ENCODE measurements at regions not wholly inside any gene's neighbourhood (a gene's known extent, or its start where the extent isn't known, plus 50 kb on each side); places are given as distances from the start of the nearest gene placed in this dataset.

GRCh38 chr17:79255456-79255855, 180.8 kb downstream of the ENGASE start:
- no peak for FAIRE-seq
- no peak for DNase-seq (ENCODE audit: low spot score)

- DNase-seq (ENCODE audit: low spot score) (no peak), FAIRE-seq (no peak)
These were observed 180.4 kb downstream of the ENGASE start for GRCh38 chr17:79255046-79255445.

GRCh38 chr17:79252886-79253285, 178.3 kb downstream of the ENGASE start:
- FAIRE-seq (no peak), DNase-seq (ENCODE audit: low spot score) (no peak)

GRCh38 chr17:79251824-79252223, 177.2 kb downstream of the ENGASE start:
- FAIRE-seq (no peak), DNase-seq (ENCODE audit: low spot score) (no peak)

- DNase-seq (ENCODE audit: low spot score) (no peak), FAIRE-seq (no peak)
These were observed 175.4 kb downstream of the ENGASE start for GRCh38 chr17:79249929-79250521.

- no peak for DNase-seq (ENCODE audit: low spot score)
- FAIRE-seq = no peak
These were observed 174.3 kb downstream of the ENGASE start for GRCh38 chr17:79248843-79249493.

- DNase-seq (ENCODE audit: low spot score) (no peak), FAIRE-seq (no peak)
These were observed 171.9 kb downstream of the ENGASE start for GRCh38 chr17:79246225-79247190.

- DNase-seq (ENCODE audit: low spot score) (no peak), FAIRE-seq (no peak)
These were observed 170.0 kb downstream of the ENGASE start for GRCh38 chr17:79244665-79245064.

- no peak for DNase-seq (ENCODE audit: low spot score)
- no peak for FAIRE-seq
These were observed 169.4 kb downstream of the ENGASE start for GRCh38 chr17:79243996-79244395.

- DNase-seq (ENCODE audit: low spot score) (no peak), FAIRE-seq (no peak)
These were observed 169.0 kb downstream of the ENGASE start for GRCh38 chr17:79243603-79243990.

- no peak for DNase-seq (ENCODE audit: low spot score)
- no peak for FAIRE-seq
These were observed 168.4 kb downstream of the ENGASE start for GRCh38 chr17:79242873-79243602.

- FAIRE-seq (no peak), DNase-seq (ENCODE audit: low spot score) (no peak)
These were observed 167.8 kb downstream of the ENGASE start for GRCh38 chr17:79242393-79242792.

- DNase-seq (ENCODE audit: low spot score) = no peak
- FAIRE-seq = no peak
These were observed 167.0 kb downstream of the ENGASE start for GRCh38 chr17:79241616-79242015.

- DNase-seq (ENCODE audit: low spot score) (no peak), FAIRE-seq (no peak)
These were observed 164.6 kb downstream of the ENGASE start for GRCh38 chr17:79239205-79239604.

GRCh38 chr17:79237448-79238053, 162.9 kb downstream of the ENGASE start:
- FAIRE-seq = no peak

GRCh38 chr17:79235808-79236207, 161.2 kb downstream of the ENGASE start:
- FAIRE-seq = no peak
- no peak for DNase-seq (ENCODE audit: low spot score)

More at GRCh38 chr17:79237448-79238053, 162.9 kb downstream of the ENGASE start:
- DNase-seq (ENCODE audit: low spot score) = no peak

- FAIRE-seq (no peak), DNase-seq (ENCODE audit: low spot score) (no peak)
These were observed 159.4 kb downstream of the ENGASE start for GRCh38 chr17:79233916-79234551.

GRCh38 chr17:79232957-79233356, 158.3 kb downstream of the ENGASE start:
- DNase-seq (ENCODE audit: low spot score) = no peak
- no peak for FAIRE-seq

GRCh38 chr17:79231766-79232287, 157.2 kb downstream of the ENGASE start:
- DNase-seq (ENCODE audit: low spot score) (peak; percentile 72), FAIRE-seq (peak; percentile 85)

GRCh38 chr17:79230576-79230975, 156.0 kb downstream of the ENGASE start:
- FAIRE-seq (no peak), DNase-seq (ENCODE audit: low spot score) (no peak)
